Spleen (tissue), 7 donors: ENCODE measurements at regions not wholly inside any gene's neighbourhood (a gene's known extent, or its start where the extent isn't known, plus 50 kb on each side); places are given as distances from the start of the nearest gene placed in this dataset.

Source experiments
- POLR2AphosphoS5 ChIP-seq, 3 donors: sonication (generic); formaldehyde crosslinking; IDR thresholded peaks; one replicate each; pipeline ENCODE4 v1.5.1; 2017; ENCODE audit warnings: antibody characterized with exemption in 3 of 3
- TF ChIP-seq, protein P1 (sequence below), 11 experiments: fragments of 200-600 bp in 7 of 11; fragments of 450-650 bp in 4 of 11; sonication (generic) in 4 of 11; IDR thresholded peaks in 8 of 11; conservative IDR thresholded peaks in 3 of 11; 1 replicate in 7 of 11; 2 replicates in 4 of 11; pipeline versions ENCODE4 v1.4.0 to v1.8.0; 2016 to 2021; ENCODE audit warnings: antibody characterized with exemption in 11 of 11, inconsistent platforms in 4 of 11, mild to moderate bottlenecking in 1 of 11
- donor health status: DM: no; HTN: no; CAD: no; lungs with moderate emphysema.
- donor health status: DM: no; HTN: no; CAD: no.
- donor health status: DM: no; HTN: no; CAD: no.

GRCh38 chr6:43971776-43972126 is 155.5 kb downstream of the MRPL14 start:
- TF ChIP-seq, protein P1, sequence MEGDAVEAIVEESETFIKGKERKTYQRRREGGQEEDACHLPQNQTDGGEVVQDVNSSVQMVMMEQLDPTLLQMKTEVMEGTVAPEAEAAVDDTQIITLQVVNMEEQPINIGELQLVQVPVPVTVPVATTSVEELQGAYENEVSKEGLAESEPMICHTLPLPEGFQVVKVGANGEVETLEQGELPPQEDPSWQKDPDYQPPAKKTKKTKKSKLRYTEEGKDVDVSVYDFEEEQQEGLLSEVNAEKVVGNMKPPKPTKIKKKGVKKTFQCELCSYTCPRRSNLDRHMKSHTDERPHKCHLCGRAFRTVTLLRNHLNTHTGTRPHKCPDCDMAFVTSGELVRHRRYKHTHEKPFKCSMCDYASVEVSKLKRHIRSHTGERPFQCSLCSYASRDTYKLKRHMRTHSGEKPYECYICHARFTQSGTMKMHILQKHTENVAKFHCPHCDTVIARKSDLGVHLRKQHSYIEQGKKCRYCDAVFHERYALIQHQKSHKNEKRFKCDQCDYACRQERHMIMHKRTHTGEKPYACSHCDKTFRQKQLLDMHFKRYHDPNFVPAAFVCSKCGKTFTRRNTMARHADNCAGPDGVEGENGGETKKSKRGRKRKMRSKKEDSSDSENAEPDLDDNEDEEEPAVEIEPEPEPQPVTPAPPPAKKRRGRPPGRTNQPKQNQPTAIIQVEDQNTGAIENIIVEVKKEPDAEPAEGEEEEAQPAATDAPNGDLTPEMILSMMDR (IDR thresholded peaks at IDR 0.05 in 8 of 11, conservative IDR thresholded peaks at IDR 0.05 in 3 of 11) = no peak
- no peak for TF ChIP-seq POLR2AphosphoS5 (IDR thresholded peaks at IDR 0.05)
